Gastrocnemius medialis (tissue), 4 donors: ENCODE measurements at regions not wholly inside any gene's neighbourhood (a gene's known extent, or its start where the extent isn't known, plus 50 kb on each side); places are given as distances from the start of the nearest gene placed in this dataset.

Source experiments
- POLR2A ChIP-seq, 2 donors: fragments of 450-650 bp; IDR thresholded peaks; one replicate each; pipeline ENCODE4 v1.6.1; 2017; ENCODE audit warnings: antibody characterized with exemption in 2 of 2, mild to moderate bottlenecking in 2 of 2, moderate library complexity in 2 of 2
- TF ChIP-seq, protein P1 (sequence below), 5 experiments: fragments of 450-650 bp in 3 of 5; fragments of 200-600 bp in 2 of 5; sonication (generic) in 2 of 5; IDR thresholded peaks in 4 of 5; conservative IDR thresholded peaks in 1 of 5; 1 replicate in 4 of 5; 2 replicates in 1 of 5; pipeline ENCODE4 v1.5.1; 2016 to 2019; ENCODE audit warnings: antibody characterized with exemption in 5 of 5, mild to moderate bottlenecking in 3 of 5, moderate library complexity in 3 of 5

DNA sequence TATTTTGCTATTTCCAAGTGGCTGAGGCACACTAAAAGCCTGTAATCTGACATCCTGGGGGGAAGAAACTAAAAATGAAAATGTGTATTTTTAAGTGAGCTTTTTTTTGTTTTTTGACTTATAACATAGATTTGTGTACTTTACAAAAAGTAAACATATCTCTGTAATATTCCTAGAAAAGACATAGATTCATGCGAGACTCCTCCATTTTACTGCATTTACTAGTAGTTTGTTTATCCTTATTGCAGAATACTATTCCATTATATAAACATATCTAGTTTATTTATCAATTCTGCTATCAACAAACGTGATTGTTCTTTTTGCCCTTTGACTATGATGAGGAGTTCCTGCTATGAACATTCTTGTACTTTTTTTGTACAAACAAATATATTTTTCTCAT, 67.8 kb upstream of the PLSCR5 start:
- TF ChIP-seq POLR2A (IDR thresholded peaks at IDR 0.05) = no peak
- TF ChIP-seq, protein P1, sequence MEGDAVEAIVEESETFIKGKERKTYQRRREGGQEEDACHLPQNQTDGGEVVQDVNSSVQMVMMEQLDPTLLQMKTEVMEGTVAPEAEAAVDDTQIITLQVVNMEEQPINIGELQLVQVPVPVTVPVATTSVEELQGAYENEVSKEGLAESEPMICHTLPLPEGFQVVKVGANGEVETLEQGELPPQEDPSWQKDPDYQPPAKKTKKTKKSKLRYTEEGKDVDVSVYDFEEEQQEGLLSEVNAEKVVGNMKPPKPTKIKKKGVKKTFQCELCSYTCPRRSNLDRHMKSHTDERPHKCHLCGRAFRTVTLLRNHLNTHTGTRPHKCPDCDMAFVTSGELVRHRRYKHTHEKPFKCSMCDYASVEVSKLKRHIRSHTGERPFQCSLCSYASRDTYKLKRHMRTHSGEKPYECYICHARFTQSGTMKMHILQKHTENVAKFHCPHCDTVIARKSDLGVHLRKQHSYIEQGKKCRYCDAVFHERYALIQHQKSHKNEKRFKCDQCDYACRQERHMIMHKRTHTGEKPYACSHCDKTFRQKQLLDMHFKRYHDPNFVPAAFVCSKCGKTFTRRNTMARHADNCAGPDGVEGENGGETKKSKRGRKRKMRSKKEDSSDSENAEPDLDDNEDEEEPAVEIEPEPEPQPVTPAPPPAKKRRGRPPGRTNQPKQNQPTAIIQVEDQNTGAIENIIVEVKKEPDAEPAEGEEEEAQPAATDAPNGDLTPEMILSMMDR (IDR thresholded peaks at IDR 0.05 in 4 of 5, conservative IDR thresholded peaks at IDR 0.05 in 1 of 5) = no peak
